ENCODE measurements at regions not wholly inside any gene's neighbourhood (a gene's known extent, or its start where the extent isn't known, plus 50 kb on each side); places are given as distances from the start of the nearest gene placed in this dataset.
A peak's percentile ranks its signal among the peaks of the same experiment; 100 is the strongest.
"Not testable (repeated sequence)": the region's sequence is repeated elsewhere in the genome, so short reads cannot be mapped to it uniquely, and the experiment has no call there.

GRCh38 chr12:67082221-67082620 lies 186.9 kb upstream of the CAND1 start:
- DNase-seq: no peak

GRCh38 chr12:67085699-67086098 lies 183.5 kb upstream of the CAND1 start:
- no peak for DNase-seq

- no peak for DNase-seq
These were observed 183.0 kb upstream of the CAND1 start for GRCh38 chr12:67086116-67086515.

- DNase-seq: no peak
These were observed 180.6 kb upstream of the CAND1 start for GRCh38 chr12:67088401-67089118.

GRCh38 chr12:67091204-67091603 lies 178.0 kb upstream of the CAND1 start:
- peak; percentile 56 for DNase-seq

- DNase-seq: no peak
These were observed 177.5 kb upstream of the CAND1 start for GRCh38 chr12:67091678-67092077.

GRCh38 chr12:67092934-67093333 lies 176.2 kb upstream of the CAND1 start:
- not testable (repeated sequence) for DNase-seq

- no peak for DNase-seq
These were observed 172.4 kb upstream of the CAND1 start for GRCh38 chr12:67096533-67097318.

GRCh38 chr12:67099858-67100257 lies 169.3 kb upstream of the CAND1 start:
- no peak for DNase-seq

GRCh38 chr12:67103521-67103920 lies 165.6 kb upstream of the CAND1 start:
- DNase-seq: no peak

GRCh38 chr12:67107235-67107634 lies 161.9 kb upstream of the CAND1 start:
- no peak for DNase-seq

- DNase-seq: no peak
These were observed 161.3 kb upstream of the CAND1 start for GRCh38 chr12:67107751-67108269.

GRCh38 chr12:67110345-67110744 lies 158.8 kb upstream of the CAND1 start:
- peak; percentile 5 for DNase-seq

- peak; percentile 18 for DNase-seq
These were observed 158.0 kb upstream of the CAND1 start for GRCh38 chr12:67111182-67111581.

- no peak for DNase-seq
These were observed 156.6 kb upstream of the CAND1 start for GRCh38 chr12:67112586-67112985.

- no peak for DNase-seq
These were observed 153.0 kb upstream of the CAND1 start for GRCh38 chr12:67116134-67116533.

- no peak for DNase-seq
These were observed 146.6 kb upstream of the CAND1 start for GRCh38 chr12:67122584-67122983.

- DNase-seq: no peak
These were observed 131.9 kb upstream of the CAND1 start for GRCh38 chr12:67137256-67137655.

- peak; percentile 8 for DNase-seq
These were observed 127.7 kb upstream of the CAND1 start for GRCh38 chr12:67141296-67142018.

- no peak for DNase-seq
These were observed 123.5 kb upstream of the CAND1 start for GRCh38 chr12:67145692-67146091.

- DNase-seq: no peak
These were observed 122.1 kb upstream of the CAND1 start for GRCh38 chr12:67147030-67147429.

- no peak for DNase-seq
These were observed 121.7 kb upstream of the CAND1 start for GRCh38 chr12:67147447-67147846.

- DNase-seq: no peak
These were observed 120.9 kb upstream of the CAND1 start for GRCh38 chr12:67148265-67148664.
